NB4 (cell line): ENCODE measurements at regions not wholly inside any gene's neighbourhood (a gene's known extent, or its start where the extent isn't known, plus 50 kb on each side); places are given as distances from the start of the nearest gene placed in this dataset.

Experiments used
- DNase-seq: peaks from one replicate; pipeline ENCODE4 v3.0.0; 2010; ENCODE audit warnings: low read depth
- H3K4me3 ChIP-seq: one replicate; pipeline ENCODE4 v1.5.1; 2011; ENCODE audit warnings: mild to moderate bottlenecking, low read depth, low read length, moderate library complexity
- CTCF ChIP-seq: IDR thresholded peaks from one replicate; pipeline ENCODE4 v1.5.1; 2012; ENCODE audit warnings: low read depth, low read length
- MAX ChIP-seq: IDR thresholded peaks from 2 replicates; pipeline ENCODE4 v1.6.1; 2011; ENCODE audit warnings: low read depth, low read length
- MYC ChIP-seq: IDR thresholded peaks from 2 replicates; pipeline ENCODE4 v1.6.1; 2011; ENCODE audit warnings: low read depth, low read length
- POLR2A ChIP-seq: IDR thresholded peaks from 2 replicates; pipeline ENCODE4 v1.6.1; 2011; ENCODE audit warnings: mild to moderate bottlenecking; ENCODE audit not compliant: insufficient read length; ENCODE audit errors: extremely low read depth

DNA sequence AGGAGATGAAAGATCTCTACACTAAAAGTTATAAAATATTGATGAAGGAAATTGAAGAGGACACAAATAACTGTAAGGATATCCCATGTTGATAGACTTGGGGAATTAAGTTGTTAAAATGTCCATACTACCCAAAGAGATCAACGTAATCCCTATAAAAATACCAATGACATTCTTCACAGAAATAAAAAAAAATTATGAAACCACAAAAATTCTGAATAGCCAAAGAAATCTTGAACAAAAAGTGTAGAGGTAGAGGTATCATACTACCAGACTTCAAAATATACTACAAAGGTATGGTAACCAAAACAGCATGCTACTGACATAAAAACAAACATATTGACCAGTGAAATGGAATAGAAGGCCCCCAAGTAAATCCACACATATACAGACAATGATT, 71.5 kb upstream of the ELL2 start:
- no peak for DNase-seq

GRCh38 chr5:96031811-96032261, 70.2 kb upstream of the ELL2 start:
- DNase-seq: no peak
- no peak for TF ChIP-seq MAX
- no peak for TF ChIP-seq POLR2A
- TF ChIP-seq CTCF: no peak
- no peak for TF ChIP-seq MYC
- H3K4me3 ChIP-seq: no peak overlapping the region

More for the DNA sequence above, 71.5 kb upstream of the ELL2 start:
- no peak overlapping the region for H3K4me3 ChIP-seq
- TF ChIP-seq CTCF (no peak), MAX (no peak), POLR2A (no peak), MYC (no peak)

DNA sequence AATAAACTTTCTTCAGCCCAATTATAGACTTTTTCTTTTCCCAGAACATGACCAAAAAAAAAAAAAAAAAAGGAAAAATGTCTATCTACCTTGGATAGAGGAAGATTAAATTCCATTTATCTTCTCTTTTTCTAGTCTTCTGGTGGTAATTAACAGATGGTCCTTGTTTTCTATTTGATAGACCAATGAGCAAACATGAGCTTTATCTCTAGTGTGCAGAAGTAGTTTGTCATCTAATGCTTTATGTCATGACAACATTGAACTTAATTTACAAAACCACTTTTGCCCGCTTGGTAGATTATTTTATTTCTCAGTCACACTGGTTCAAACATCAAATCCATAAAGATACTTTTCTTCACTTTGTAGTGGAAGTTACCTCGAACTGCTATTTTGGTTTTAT, 69.5 kb upstream of the ELL2 start:
- no peak overlapping the region for H3K4me3 ChIP-seq
- TF ChIP-seq CTCF (no peak), MYC (no peak), POLR2A (no peak), MAX (no peak)
- no peak for DNase-seq

DNA sequence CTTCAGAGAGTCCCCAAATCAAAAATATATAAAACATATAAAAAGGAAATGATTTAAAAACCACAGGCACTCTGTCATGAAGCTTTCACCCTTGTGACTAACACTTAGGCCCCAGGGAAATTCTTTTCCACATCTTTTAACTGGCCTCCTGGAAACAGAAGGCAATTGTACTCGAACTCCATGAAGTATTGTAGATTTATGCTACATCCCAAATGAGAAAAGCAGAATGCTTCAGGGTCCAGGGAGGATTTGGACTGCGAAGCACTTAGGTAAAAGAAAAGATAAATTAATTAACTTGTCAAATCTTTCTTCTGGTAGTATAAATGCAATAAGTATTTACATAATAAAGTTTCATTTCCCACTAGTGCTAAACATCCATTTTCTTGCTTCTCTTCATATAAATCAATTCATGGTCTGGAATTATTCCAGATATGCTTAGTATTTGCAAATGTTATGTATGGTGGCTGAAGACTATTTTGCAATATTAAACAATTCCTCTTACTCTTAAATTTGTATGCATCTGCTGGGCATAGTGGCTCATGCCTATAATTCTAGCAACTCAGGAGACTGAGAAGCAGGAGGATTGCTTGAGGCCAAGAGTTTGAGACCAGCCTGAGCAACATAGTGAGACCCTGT, 64.9 kb upstream of the ELL2 start:
- DNase-seq: no peak
- H3K4me3 ChIP-seq: no peak overlapping the region
- TF ChIP-seq MAX: no peak
- TF ChIP-seq POLR2A: no peak
- TF ChIP-seq CTCF: no peak
- TF ChIP-seq MYC: no peak

GRCh38 chr5:96024683-96025475, 63.2 kb upstream of the ELL2 start:
- no peak for TF ChIP-seq MYC
- TF ChIP-seq MAX: no peak
- TF ChIP-seq CTCF: no peak
- TF ChIP-seq POLR2A: no peak
- no peak for DNase-seq
- no peak overlapping the region for H3K4me3 ChIP-seq
